ENCODE measurements at regions not wholly inside any gene's neighbourhood (a gene's known extent, or its start where the extent isn't known, plus 50 kb on each side); places are given as distances from the start of the nearest gene placed in this dataset.

- no peak for DNase-seq (ENCODE audit: low read depth in 4 of 4, low spot score in 3 of 4)
Measured at GRCh38 chr4:165610679-165611437, 232.1 kb downstream of the CPE start.

GRCh38 chr4:165612936-165613335, 234.1 kb downstream of the CPE start:
- DNase-seq (ENCODE audit: low read depth in 4 of 4, low spot score in 3 of 4) = no peak

GRCh38 chr4:165613581-165613980, 234.8 kb downstream of the CPE start:
- no peak for DNase-seq (ENCODE audit: low read depth in 4 of 4, low spot score in 3 of 4)

- DNase-seq (ENCODE audit: low read depth in 4 of 4, low spot score in 3 of 4) = no peak
Measured at GRCh38 chr4:165620913-165621312, 242.1 kb downstream of the CPE start.

- DNase-seq (ENCODE audit: low read depth in 4 of 4, low spot score in 3 of 4) = no peak
Measured at GRCh38 chr4:165621983-165622382, 243.2 kb downstream of the CPE start.

GRCh38 chr4:165625281-165625680, 246.5 kb downstream of the CPE start:
- DNase-seq (ENCODE audit: low read depth in 4 of 4, low spot score in 3 of 4) = no peak

- DNase-seq (ENCODE audit: low read depth in 4 of 4, low spot score in 3 of 4) = no peak
Measured at GRCh38 chr4:165626316-165626715, 246.7 kb upstream of the TLL1 start.

- DNase-seq (ENCODE audit: low read depth in 4 of 4, low spot score in 3 of 4) = no peak
Measured at GRCh38 chr4:165627128-165627527, 245.9 kb upstream of the TLL1 start.

- no peak for DNase-seq (ENCODE audit: low read depth in 4 of 4, low spot score in 3 of 4)
Measured at GRCh38 chr4:165627548-165627947, 245.5 kb upstream of the TLL1 start.

- no peak for DNase-seq (ENCODE audit: low read depth in 4 of 4, low spot score in 3 of 4)
Measured at GRCh38 chr4:165628572-165628971, 244.5 kb upstream of the TLL1 start.

GRCh38 chr4:165630671-165631070, 242.4 kb upstream of the TLL1 start:
- DNase-seq (ENCODE audit: low read depth in 4 of 4, low spot score in 3 of 4) = no peak

- DNase-seq (ENCODE audit: low read depth in 4 of 4, low spot score in 3 of 4) = no peak
Measured at GRCh38 chr4:165631208-165631894, 241.7 kb upstream of the TLL1 start.

- DNase-seq (ENCODE audit: low read depth in 4 of 4, low spot score in 3 of 4) = no peak
Measured at GRCh38 chr4:165631912-165632311, 241.1 kb upstream of the TLL1 start.

GRCh38 chr4:165634766-165635165, 238.3 kb upstream of the TLL1 start:
- no peak for DNase-seq (ENCODE audit: low read depth in 4 of 4, low spot score in 3 of 4)

- DNase-seq (ENCODE audit: low read depth in 4 of 4, low spot score in 3 of 4) = no peak
Measured at GRCh38 chr4:165635381-165635780, 237.7 kb upstream of the TLL1 start.

- DNase-seq (ENCODE audit: low read depth in 4 of 4, low spot score in 3 of 4) = no peak
Measured at GRCh38 chr4:165635951-165636350, 237.1 kb upstream of the TLL1 start.

- no peak for DNase-seq (ENCODE audit: low read depth in 4 of 4, low spot score in 3 of 4)
Measured at GRCh38 chr4:165651901-165652300, 221.1 kb upstream of the TLL1 start.

GRCh38 chr4:165654556-165654955, 218.5 kb upstream of the TLL1 start:
- DNase-seq (ENCODE audit: low read depth in 4 of 4, low spot score in 3 of 4) = no peak

GRCh38 chr4:165656399-165656798, 216.6 kb upstream of the TLL1 start:
- no peak for DNase-seq (ENCODE audit: low read depth in 4 of 4, low spot score in 3 of 4)

- no peak for DNase-seq (ENCODE audit: low read depth in 4 of 4, low spot score in 3 of 4)
Measured at GRCh38 chr4:165656829-165657490, 216.1 kb upstream of the TLL1 start.

GRCh38 chr4:165662341-165662740, 210.7 kb upstream of the TLL1 start:
- DNase-seq (ENCODE audit: low read depth in 4 of 4, low spot score in 3 of 4) = no peak

- no peak for DNase-seq (ENCODE audit: low read depth in 4 of 4, low spot score in 3 of 4)
Measured at GRCh38 chr4:165663411-165663810, 209.6 kb upstream of the TLL1 start.
